Right cardiac atrium (tissue), 5 donors: ENCODE measurements at regions not wholly inside any gene's neighbourhood (a gene's known extent, or its start where the extent isn't known, plus 50 kb on each side); places are given as distances from the start of the nearest gene placed in this dataset.
"Not testable (repeated sequence)": the region's sequence is repeated elsewhere in the genome, so short reads cannot be mapped to it uniquely, and the experiment has no call there.

Source experiments
- ATAC-seq, 2 donors: fragments of 200-7000 bp; cut with Tn5 transposase; one replicate each; pipeline versions ENCODE4 v1.8.0 to v1.9.1; 2020; ENCODE audit warnings: moderate library complexity in 2 of 2, mild to moderate bottlenecking in 1 of 2
- DNase-seq, 3 donors: peaks; one replicate each; pipeline ENCODE4 v3.0.0-alpha.2; 2020
- H3K27ac ChIP-seq: one replicate; pipeline ENCODE4 v1.5.1; 2013; ENCODE audit warnings: mild to moderate bottlenecking, low read length, control low read depth, moderate library complexity
- H3K27me3 ChIP-seq: one replicate; pipeline ENCODE4 v1.6.1; 2013; ENCODE audit not compliant: control insufficient read depth, insufficient read depth
- H3K4me1 ChIP-seq: one replicate; pipeline ENCODE4 v1.6.1; 2013; ENCODE audit warnings: low read length; ENCODE audit not compliant: control insufficient read depth, insufficient read depth
- H3K4me3 ChIP-seq: one replicate; pipeline ENCODE4 v1.5.1; 2013; ENCODE audit warnings: low read length, control low read depth
- H3K9me3 ChIP-seq: one replicate; pipeline ENCODE4 v1.6.1; 2013; ENCODE audit warnings: low read length; ENCODE audit not compliant: control insufficient read depth
- WGBS: extraction: QIAGEN DNeasy Blood & Tissue Kit; methylation state at CpG from one replicate; pipeline ENCODE4 v1.1.7; 2013; 5-methylcytosine and 5-hydroxymethylcytosine counted together
- intact Hi-C, 4 donors: fragments of 100-400 bp; cut with DNase I; formaldehyde crosslinking; loops; one replicate each; pipeline versions ENCODE4 v1.11.0 to v1.14.0; 2022 to 2023
- donor health status: healthy with polysubstance abuse.
- donor health status: DM: no; HTN: yes; CAD: no.
- donor health status: DM: no; HTN: no; CAD: no.
- donor health status: DM: no; HTN: yes; CAD: no; lungs with severe emphysema.
- donor health status: DM: yes; HTN: yes; CAD: no.

- no peak for ATAC-seq
Measured at GRCh38 chr14:105745433-105746123, 219.2 kb downstream of the TMEM121 start.

GRCh38 chr14:105746124-105746514, 219.7 kb downstream of the TMEM121 start:
- no peaks in the 10 kb centered on the region for H3K27me3 ChIP-seq
- ATAC-seq (no peak), DNase-seq (peak in 1 of 3 donors; percentile 30)
- no peaks in the 10 kb centered on the region for H3K9me3 ChIP-seq
- intact Hi-C loops, result no loop called here
- 94% methylated on average over 5 of the region's 5 CpGs for WGBS
- H3K4me1 ChIP-seq, result no peaks in the 10 kb centered on the region
- no peak overlapping the region for H3K27ac ChIP-seq
- H3K4me3 ChIP-seq, result no peak overlapping the region

More at GRCh38 chr14:105745433-105746123, 219.2 kb downstream of the TMEM121 start:
- Histone ChIP-seq H3K27ac (no peak overlapping the region), H3K4me1 (no peaks in the 10 kb centered on the region), H3K9me3 (no peaks in the 10 kb centered on the region), H3K27me3 (no peaks in the 10 kb centered on the region), H3K4me3 (no peak overlapping the region)
- intact Hi-C loops, result no loop called here
- WGBS, result 70% methylated on average over 6 of the region's 6 CpGs
- peak in 1 of 3 donors; percentile 25 for DNase-seq

- WGBS, result 74% methylated on average over 16 of the region's 16 CpGs
- H3K4me1 ChIP-seq, H3K4me3 ChIP-seq, H3K27ac ChIP-seq, H3K27me3 ChIP-seq, intact Hi-C loops, H3K9me3 ChIP-seq: not testable (repeated sequence)
- ATAC-seq (peak; percentile 14 to 18), DNase-seq (peak in 2 of 3 donors; percentile 31 to 41)
Measured at GRCh38 chr14:105746800-105747502, 220.6 kb downstream of the TMEM121 start.

GRCh38 chr14:105747503-105748203, 221.3 kb downstream of the TMEM121 start:
- H3K4me1 ChIP-seq, H3K27me3 ChIP-seq, intact Hi-C loops, H3K4me3 ChIP-seq, H3K27ac ChIP-seq, H3K9me3 ChIP-seq: not testable (repeated sequence)
- 85% methylated on average over 31 of the region's 31 CpGs for WGBS
- DNase-seq (peak in 2 of 3 donors; percentile 30 to 57), ATAC-seq (peak in 1 of 2 donors; percentile 6)

GRCh38 chr14:105748204-105748578, 221.8 kb downstream of the TMEM121 start:
- no peak overlapping the region for H3K27ac ChIP-seq
- DNase-seq, result peak in 1 of 3 donors; percentile 59
- no peaks in the 10 kb centered on the region for H3K4me1 ChIP-seq
- peak; percentile 50 to 52 for ATAC-seq
- H3K9me3 ChIP-seq, result no peaks in the 10 kb centered on the region
- H3K27me3 ChIP-seq, result no peaks in the 10 kb centered on the region
- 65% methylated on average over 5 of the region's 5 CpGs for WGBS
- H3K4me3 ChIP-seq, result no peak overlapping the region
- intact Hi-C loops, result no loop called here

- H3K9me3 ChIP-seq, intact Hi-C loops, H3K4me3 ChIP-seq, H3K27me3 ChIP-seq, ATAC-seq, H3K27ac ChIP-seq, H3K4me1 ChIP-seq: not testable (repeated sequence)
- 60% methylated on average over 6 of the region's 6 CpGs for WGBS
- peak in 1 of 3 donors; percentile 31 for DNase-seq
Measured at GRCh38 chr14:105748710-105749109, 222.3 kb downstream of the TMEM121 start.

GRCh38 chr14:105749870-105750541, 223.6 kb downstream of the TMEM121 start:
- H3K9me3 ChIP-seq, intact Hi-C loops, H3K27me3 ChIP-seq, H3K4me1 ChIP-seq, ATAC-seq, H3K4me3 ChIP-seq, H3K27ac ChIP-seq: not testable (repeated sequence)
- 76% methylated on average over 15 of the region's 19 CpGs for WGBS
- DNase-seq, result peak in 1 of 3 donors; percentile 24

GRCh38 chr14:105751291-105751751, 224.9 kb downstream of the TMEM121 start:
- H3K27ac ChIP-seq, H3K4me1 ChIP-seq, H3K27me3 ChIP-seq, H3K4me3 ChIP-seq, intact Hi-C loops, H3K9me3 ChIP-seq: not testable (repeated sequence)
- ATAC-seq (peak in 1 of 2 donors; percentile 13), DNase-seq (peak in 1 of 3 donors; percentile 19)
- 88% methylated on average over 18 of the region's 18 CpGs for WGBS

GRCh38 chr14:105752420-105752819, 226.0 kb downstream of the TMEM121 start:
- WGBS, result 68% methylated on average over 4 of the region's 7 CpGs
- H3K9me3 ChIP-seq, H3K4me3 ChIP-seq, DNase-seq, H3K4me1 ChIP-seq, H3K27me3 ChIP-seq, ATAC-seq, intact Hi-C loops, H3K27ac ChIP-seq: not testable (repeated sequence)

- DNase-seq (peak in 2 of 3 donors; percentile 8 to 16), ATAC-seq (peak; percentile 42 to 47)
- no peak overlapping the region for H3K4me3 ChIP-seq
- 76% methylated on average over 17 of the region's 18 CpGs for WGBS
- no peaks in the 10 kb centered on the region for H3K27me3 ChIP-seq
- H3K9me3 ChIP-seq, result no peaks in the 10 kb centered on the region
- H3K27ac ChIP-seq, result no peak overlapping the region
- no peaks in the 10 kb centered on the region for H3K4me1 ChIP-seq
- intact Hi-C loops, result loop anchor here (2.0 to 10.0 kb wide), 3 partner anchors 144 to 146 kb away; no protein-coding TSS in a partner anchor
Measured at GRCh38 chr14:105760691-105761344, 234.4 kb downstream of the TMEM121 start.
